ENCODE measurements at regions not wholly inside any gene's neighbourhood (a gene's known extent, or its start where the extent isn't known, plus 50 kb on each side); places are given as distances from the start of the nearest gene placed in this dataset.
"Not testable (repeated sequence)": the region's sequence is repeated elsewhere in the genome, so short reads cannot be mapped to it uniquely, and the experiment has no call there.

DNA sequence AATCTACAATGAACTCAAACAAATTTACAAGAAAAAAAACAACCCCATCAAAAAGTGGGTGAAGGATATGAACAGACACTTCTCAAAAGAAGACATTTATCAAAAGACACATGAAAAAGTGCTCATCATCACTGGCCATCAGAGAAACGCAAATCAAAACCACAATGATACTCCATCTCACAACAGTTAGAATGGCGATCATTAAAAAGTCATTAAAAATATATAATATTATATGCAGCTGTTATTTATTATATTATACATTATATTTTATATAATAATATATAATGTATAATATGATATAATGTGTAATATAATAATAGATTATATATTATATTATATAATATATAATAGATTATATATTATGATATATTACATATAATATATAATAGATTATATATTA, 1194.1 kb upstream of the SLC39A10 start:
- not testable (repeated sequence) for DNase-seq

GRCh38 chr2:194455358-194455757, 1201.7 kb upstream of the SLC39A10 start:
- no peak for DNase-seq

- no peak for DNase-seq
Observed at GRCh38 chr2:194452504-194452903, 1204.5 kb upstream of the SLC39A10 start.

DNA sequence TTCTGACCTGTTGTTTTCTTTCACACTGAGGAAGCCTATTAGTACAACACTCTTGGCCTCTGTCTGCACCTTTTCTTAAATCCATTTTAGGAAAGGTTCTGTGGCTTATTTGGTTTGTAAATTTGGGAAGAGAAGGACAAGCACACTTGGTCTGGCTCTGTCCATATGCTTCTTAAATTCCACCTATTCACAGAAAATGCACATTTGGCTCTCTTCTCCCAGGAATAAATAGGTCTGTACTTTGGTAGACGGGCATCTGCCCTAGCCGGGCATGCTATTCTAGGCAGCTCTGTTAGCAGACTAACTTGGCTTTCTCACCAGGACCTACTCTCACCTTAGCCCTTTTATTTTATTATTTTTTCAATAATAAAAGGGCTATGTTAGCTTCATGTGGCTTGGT, 1211.8 kb upstream of the SLC39A10 start:
- no peak for DNase-seq

DNA sequence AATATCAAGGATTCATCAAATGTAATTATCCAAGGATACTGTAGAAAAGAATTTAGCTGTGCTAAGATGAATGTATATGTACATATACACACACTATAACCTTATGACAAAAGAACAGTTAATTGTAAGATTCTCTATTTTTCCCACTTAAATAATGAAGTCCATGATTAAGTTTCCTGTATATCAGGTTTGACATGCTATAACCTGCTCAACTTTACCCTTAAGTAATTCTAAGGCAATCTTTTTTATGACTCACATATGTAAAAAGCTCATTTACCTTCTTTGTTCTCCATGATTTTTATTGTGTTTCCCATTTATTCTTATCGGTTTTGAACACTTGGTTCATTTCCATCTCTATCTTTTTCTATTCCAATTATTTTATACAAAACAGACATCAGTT, 1213.1 kb upstream of the SLC39A10 start:
- no peak for DNase-seq

DNA sequence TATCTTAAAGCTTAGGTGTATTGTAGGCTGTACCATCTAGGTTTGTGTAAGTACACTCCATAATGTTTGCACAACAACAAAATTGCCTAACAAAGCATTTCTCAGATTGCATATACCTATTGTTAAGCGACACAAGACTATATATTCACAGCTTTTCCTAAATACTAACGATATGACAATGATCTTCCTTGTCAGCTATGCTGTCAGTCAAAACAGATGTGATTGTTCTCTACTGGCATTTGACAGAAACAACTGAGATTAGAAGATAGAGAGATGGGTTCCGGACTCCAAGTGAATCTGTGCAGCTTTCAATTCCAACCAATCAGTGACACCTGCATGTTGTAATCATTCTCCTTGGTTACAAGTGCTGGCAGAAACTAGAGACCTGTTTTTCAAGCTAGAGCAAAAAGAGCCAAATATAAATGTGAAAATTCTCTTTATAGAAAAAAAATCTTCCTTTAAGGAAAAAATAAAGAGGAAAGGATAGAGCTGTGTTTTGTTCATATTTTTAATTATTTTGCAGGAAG, 1232.3 kb upstream of the SLC39A10 start:
- no peak for DNase-seq

GRCh38 chr2:194411221-194411620, 1245.8 kb upstream of the SLC39A10 start:
- no peak for DNase-seq

- DNase-seq, result no peak
Observed at GRCh38 chr2:194395818-194396217, 1261.2 kb upstream of the SLC39A10 start.

DNA sequence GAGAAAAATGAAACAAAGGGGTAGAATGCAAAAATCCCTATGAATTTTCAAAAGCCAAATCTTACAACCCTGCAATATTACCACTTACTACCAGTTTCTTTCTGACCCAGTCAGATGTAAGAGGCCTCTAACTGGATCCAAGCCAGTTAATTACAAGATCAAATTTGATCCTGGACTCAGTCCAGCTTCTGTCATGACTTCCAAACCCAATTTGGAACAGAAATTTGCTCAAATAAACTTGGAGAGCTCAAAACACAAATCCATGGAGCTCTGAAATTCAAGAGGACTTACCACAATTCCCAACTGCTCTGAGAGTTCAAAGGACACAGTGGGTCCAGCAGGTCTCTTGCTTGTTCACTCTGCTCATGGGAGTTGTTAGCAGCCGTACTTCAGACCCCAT, 1271.7 kb upstream of the SLC39A10 start:
- no peak for DNase-seq

- no peak for DNase-seq
Observed at GRCh38 chr2:194383401-194383800, 1273.6 kb upstream of the SLC39A10 start.

GRCh38 chr2:194382221-194382620, 1274.8 kb upstream of the SLC39A10 start:
- DNase-seq, result no peak

DNA sequence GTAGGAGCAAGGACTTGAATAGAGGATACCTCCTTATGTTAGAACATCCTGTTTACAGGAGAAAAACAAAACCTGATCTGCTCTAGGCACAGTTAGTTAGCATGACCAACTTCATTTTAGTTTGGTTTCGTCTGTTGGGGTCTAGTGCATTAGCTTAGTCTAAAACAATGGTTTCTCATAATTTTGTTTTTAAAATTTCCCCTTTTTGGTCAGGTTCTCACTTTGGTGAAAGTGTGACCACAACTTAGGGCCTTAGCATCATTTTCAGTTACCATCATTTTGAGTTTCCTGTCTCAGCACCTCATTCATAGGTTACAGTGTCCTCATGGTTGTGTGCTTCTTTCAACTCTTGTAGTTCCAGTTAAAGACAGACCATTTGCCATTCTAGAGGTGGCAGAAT, 1277.0 kb upstream of the SLC39A10 start:
- no peak for DNase-seq

- DNase-seq, result not testable (repeated sequence)
Observed at GRCh38 chr2:194367390-194367789, 1289.6 kb upstream of the SLC39A10 start.

DNA sequence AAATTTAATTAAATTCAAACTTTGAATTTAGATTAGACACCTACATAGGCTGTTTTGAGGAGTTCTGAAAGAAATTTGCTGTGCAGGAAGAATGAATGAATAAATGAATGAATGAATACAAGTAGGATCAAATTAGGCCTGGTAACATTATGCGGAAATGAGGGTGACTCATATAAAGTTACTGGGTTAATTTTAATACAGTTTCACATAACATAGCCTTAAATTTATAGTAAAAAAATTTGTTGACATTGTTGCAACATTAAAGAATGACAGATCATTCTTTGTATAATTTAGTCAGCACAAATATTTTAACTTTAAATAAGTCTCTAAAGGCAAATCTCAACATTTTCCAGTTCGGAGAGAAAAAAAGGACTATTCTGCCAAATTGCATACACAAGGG, 1293.1 kb upstream of the SLC39A10 start:
- no peak for DNase-seq

DNA sequence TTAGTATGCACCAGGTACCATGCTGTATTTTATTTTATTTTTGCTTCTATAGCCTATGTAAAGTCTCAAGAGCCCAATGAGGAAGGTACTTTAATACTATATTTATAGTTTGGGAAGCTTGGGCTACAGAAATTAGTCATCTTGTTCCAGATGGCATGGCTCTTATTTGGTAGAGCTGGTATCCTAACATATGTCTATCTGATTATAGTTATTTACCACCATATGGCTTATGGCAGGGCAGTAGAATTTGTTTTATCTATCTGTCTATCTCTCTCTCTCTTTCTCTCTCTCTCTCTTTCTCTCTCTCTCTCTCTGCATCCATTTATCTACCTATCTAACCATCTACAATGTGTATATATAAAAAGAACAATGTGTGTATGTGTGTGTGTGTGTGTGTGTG, 1293.7 kb upstream of the SLC39A10 start:
- DNase-seq, result no peak

DNA sequence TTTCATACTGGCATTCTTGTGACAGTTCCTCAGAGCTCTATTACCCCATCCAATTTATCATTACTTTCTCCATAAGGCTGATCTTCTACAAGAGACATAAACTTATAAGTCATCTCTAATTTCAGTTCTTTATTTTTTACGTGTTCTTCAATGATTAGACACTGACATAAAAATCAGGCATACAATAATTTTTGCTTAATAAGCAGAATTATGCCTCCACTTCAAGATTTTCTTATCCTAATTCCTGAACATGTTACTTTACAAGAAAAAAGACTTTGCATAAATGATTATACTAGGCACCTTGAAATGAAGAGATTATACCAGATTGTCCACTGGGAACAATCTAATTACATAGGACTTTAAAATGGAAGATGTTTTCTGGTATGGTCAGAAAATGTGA, 1304.5 kb upstream of the SLC39A10 start:
- no peak for DNase-seq

DNA sequence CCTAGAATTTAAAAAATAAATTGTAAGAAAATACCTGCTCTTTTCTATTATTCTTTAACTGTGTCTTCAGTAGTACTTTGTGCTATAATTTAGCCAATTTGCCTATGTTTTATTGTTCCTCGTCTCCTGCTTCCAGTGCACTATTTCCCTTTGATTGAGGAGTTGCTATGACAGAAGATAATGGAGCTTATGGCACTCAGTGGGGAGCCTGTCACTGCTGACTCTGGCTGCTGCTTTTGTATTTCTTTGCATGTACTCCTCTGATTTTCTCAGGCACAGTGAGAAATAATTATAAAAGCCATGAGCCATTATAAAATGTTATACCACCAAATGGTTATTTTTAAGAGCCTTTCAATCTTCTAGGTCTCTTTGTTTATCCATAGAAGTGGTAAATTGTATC, 1310.8 kb upstream of the SLC39A10 start:
- no peak for DNase-seq

DNA sequence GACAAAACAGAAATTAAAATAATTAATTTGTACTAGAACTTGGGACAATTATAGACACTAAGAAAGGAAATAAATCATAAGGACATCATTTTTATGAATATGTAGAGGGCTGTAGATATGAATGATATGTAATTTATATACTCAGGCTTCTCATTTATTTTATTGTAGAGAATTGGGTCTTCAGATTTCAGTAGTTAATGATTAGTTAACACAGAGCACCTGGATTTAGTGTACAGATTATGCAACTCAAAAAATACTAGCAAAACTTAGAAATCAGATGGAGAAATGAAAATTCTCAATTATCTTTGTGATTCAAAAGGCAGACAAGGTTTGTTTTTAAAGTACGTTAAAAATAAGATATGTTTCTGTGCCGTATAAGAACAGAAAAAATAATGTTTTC, 1311.7 kb upstream of the SLC39A10 start:
- no peak for DNase-seq

GRCh38 chr2:194343167-194343566, 1313.9 kb upstream of the SLC39A10 start:
- no peak for DNase-seq

DNA sequence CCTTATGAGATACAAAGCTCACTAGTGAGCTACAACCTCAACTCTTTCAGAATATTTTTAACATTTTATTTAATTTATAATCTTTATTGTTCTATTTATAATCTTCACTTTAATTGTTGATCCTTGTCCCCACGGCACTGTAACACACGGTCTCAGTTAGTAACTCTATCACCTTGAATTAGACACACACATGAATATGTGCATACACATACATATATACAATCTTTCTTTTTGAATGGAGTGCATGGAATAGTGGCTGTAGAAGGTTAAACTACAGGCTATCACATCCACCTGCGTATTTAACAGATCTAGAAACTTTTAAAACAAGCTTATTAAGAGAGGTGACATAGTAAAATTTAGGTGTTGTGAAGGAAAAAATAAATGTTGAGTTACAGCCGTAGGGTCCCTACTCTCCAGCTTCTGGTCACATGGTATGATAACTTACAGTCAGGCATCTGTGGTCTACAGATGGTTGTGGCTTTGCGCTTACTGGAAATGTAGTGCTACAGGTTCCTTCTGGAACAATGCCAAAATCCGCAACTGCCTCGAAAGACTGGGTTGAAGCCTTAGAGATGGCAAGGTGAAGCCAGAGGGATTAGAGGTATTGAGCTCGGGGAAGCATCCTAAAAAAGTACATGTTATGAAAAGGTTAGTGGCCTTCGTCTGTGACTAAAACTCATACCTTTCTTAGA, 1324.1 kb upstream of the SLC39A10 start:
- no peak for DNase-seq

GRCh38 chr2:194328456-194328855, 1328.6 kb upstream of the SLC39A10 start:
- no peak for DNase-seq

- DNase-seq, result no peak
Observed at GRCh38 chr2:194327196-194327888, 1329.7 kb upstream of the SLC39A10 start.

GRCh38 chr2:194323740-194324139, 1333.3 kb upstream of the SLC39A10 start:
- no peak for DNase-seq

DNA sequence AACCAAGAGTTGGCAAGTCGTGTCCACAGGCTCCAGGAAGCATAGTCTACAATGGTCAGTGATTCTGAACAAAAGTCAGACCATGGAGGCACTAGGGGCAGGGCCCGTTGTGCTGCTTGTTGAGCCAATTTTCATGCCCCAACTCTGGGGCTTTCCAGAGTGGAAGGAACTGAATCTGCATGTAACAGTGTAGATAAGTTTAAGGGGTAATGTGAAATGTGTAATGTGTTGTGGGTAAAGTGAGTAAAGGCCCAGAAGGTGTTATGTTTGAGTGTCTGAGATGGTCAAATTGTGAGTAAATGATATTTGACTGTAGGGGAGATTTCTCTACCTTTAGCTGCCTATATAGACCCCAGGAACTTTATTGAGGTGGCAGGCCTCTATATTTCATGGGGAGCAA, 1336.5 kb upstream of the SLC39A10 start:
- DNase-seq, result no peak

All from 8988T (cell line).